IMR-90 (cell line): ENCODE measurements at regions not wholly inside any gene's neighbourhood (a gene's known extent, or its start where the extent isn't known, plus 50 kb on each side); places are given as distances from the start of the nearest gene placed in this dataset.

Experiments
- ATAC-seq: fragments of 200-7000 bp; cut with Tn5 transposase; 2 replicates; pipeline ENCODE4 v1.9.1; 2020; ENCODE audit warnings: low read depth, mild to moderate bottlenecking, moderate library complexity
- BruUV-seq: library from RNA; stranded (reverse); fragments of 400-500 nt; replicated peaks from 2 replicates; lab custom pipeline; 2021; lab: Mats Ljungman, UMichigan
- CTCF ChIA-PET: fragments of 300-600 bp; formaldehyde crosslinking; extraction: SDS; loops from one replicate; lab custom pipeline; 2021; ENCODE audit warnings: antibody characterized with exemption; lab: Yijun Ruan, JAX
- POLR2A ChIA-PET: fragments of 300-600 bp; sonication (Branson Sonifier 250); formaldehyde crosslinking; loops from one replicate; lab custom pipeline; 2022; ENCODE audit warnings: antibody characterized with exemption; ENCODE audit not compliant: unreplicated experiment; lab: Charles Lee
- DNase-seq: peaks from one replicate; pipeline ENCODE4 v3.0.0; 2013
- H2AFZ ChIP-seq: replicated peaks from 2 replicates; pipeline ENCODE3; 2013; ENCODE audit warnings: low read length, mild to moderate bottlenecking; ENCODE audit not compliant: poor library complexity
- H2AK5ac ChIP-seq: 2 replicates; pipeline ENCODE4 v1.6.1; 2013; ENCODE audit warnings: low read depth, low read length, inconsistent platforms
- H2AK9ac ChIP-seq: replicated peaks from 2 replicates; pipeline ENCODE3; 2013; ENCODE audit warnings: mild to moderate bottlenecking, low read depth, low read length, moderate library complexity; ENCODE audit not compliant: poor library complexity
- H2BK120ac ChIP-seq: 2 replicates; pipeline ENCODE4 v1.6.1; 2013; ENCODE audit warnings: low read depth, low read length, inconsistent platforms
- H2BK15ac ChIP-seq: 3 replicates; pipeline ENCODE4 v1.6.1; 2013; ENCODE audit warnings: low read depth, low read length, inconsistent platforms
- H2BK20ac ChIP-seq: 2 replicates; pipeline ENCODE4 v1.6.1; 2013; ENCODE audit warnings: low read depth, mild to moderate bottlenecking, inconsistent platforms, low read length, moderate library complexity
- H2BK5ac ChIP-seq: 2 replicates; pipeline ENCODE4 v1.6.1; 2013; ENCODE audit warnings: mild to moderate bottlenecking, low read depth, low read length, inconsistent platforms; ENCODE audit not compliant: poor library complexity, severe bottlenecking
- H3K14ac ChIP-seq: replicated peaks from 2 replicates; pipeline ENCODE4 v1.6.1; 2013; ENCODE audit warnings: low read depth, low read length, inconsistent platforms
- H3K18ac ChIP-seq: 2 replicates; pipeline ENCODE4 v1.6.1; 2013; ENCODE audit warnings: low read depth, low read length, control low read depth
- H3K23ac ChIP-seq: 2 replicates; pipeline ENCODE4 v1.6.1; 2013; ENCODE audit warnings: low read depth, low read length, inconsistent platforms
- H3K27ac ChIP-seq: 2 replicates; pipeline ENCODE4 v1.5.1; 2013; ENCODE audit warnings: mild to moderate bottlenecking, control low read depth, low read length; ENCODE audit not compliant: insufficient read depth
- H3K27me3 ChIP-seq: 2 replicates; pipeline ENCODE4 v1.6.1; 2013; ENCODE audit warnings: low read length; ENCODE audit not compliant: control insufficient read depth, insufficient read depth
- H3K36me3 ChIP-seq: 2 replicates; pipeline ENCODE4 v1.6.1; 2013; ENCODE audit warnings: low read length, mixed read lengths; ENCODE audit not compliant: control insufficient read depth, insufficient read depth
- H3K4ac ChIP-seq: 2 replicates; pipeline ENCODE4 v1.6.1; 2013; ENCODE audit warnings: low read depth, low read length, inconsistent platforms
- H3K4me1 ChIP-seq: 2 replicates; pipeline ENCODE4 v1.6.1; 2013; ENCODE audit warnings: low read length, mixed read lengths; ENCODE audit not compliant: control insufficient read depth, insufficient read depth
- H3K4me2 ChIP-seq: 2 replicates; pipeline ENCODE4 v1.6.1; 2013; ENCODE audit warnings: low read depth, mild to moderate bottlenecking, control low read depth, low read length, moderate library complexity
- H3K4me3 ChIP-seq: 2 replicates; pipeline ENCODE4 v1.5.1; 2013; ENCODE audit warnings: low read depth, mild to moderate bottlenecking, control low read depth, low read length, moderate library complexity; ENCODE audit not compliant: insufficient read depth
- H3K56ac ChIP-seq: 2 replicates; pipeline ENCODE4 v1.6.1; 2013; ENCODE audit warnings: low read length, inconsistent platforms; ENCODE audit not compliant: insufficient read depth; ENCODE audit errors: extremely low read depth
- H3K79me1 ChIP-seq, 2 experiments: 2 replicates each; pipeline ENCODE4 v1.6.1; 2013; ENCODE audit warnings: low read length in 2 of 2, inconsistent platforms in 1 of 2, low read depth in 1 of 2
- H3K9ac ChIP-seq: 2 replicates; pipeline ENCODE4 v1.6.1; 2013; ENCODE audit warnings: low read depth, low read length, control low read depth
- H3K9me1 ChIP-seq: 2 replicates; pipeline ENCODE4 v1.6.1; 2013; ENCODE audit warnings: low read length, inconsistent platforms; ENCODE audit not compliant: insufficient read depth
- H3K9me3 ChIP-seq: 2 replicates; pipeline ENCODE4 v1.6.1; 2013; ENCODE audit warnings: low read length; ENCODE audit not compliant: control insufficient read depth, insufficient read depth
- H4K20me1 ChIP-seq: 2 replicates; pipeline ENCODE4 v1.6.1; 2013; ENCODE audit warnings: low read length, inconsistent platforms; ENCODE audit not compliant: insufficient read depth
- H4K5ac ChIP-seq: 2 replicates; pipeline ENCODE4 v1.6.1; 2013; ENCODE audit warnings: mild to moderate bottlenecking, low read depth, low read length, control low read depth
- H4K8ac ChIP-seq, 2 experiments: 2 replicates each; pipeline ENCODE4 v1.6.1; 2013; ENCODE audit warnings: low read depth in 2 of 2, low read length in 2 of 2, control low read depth in 1 of 2, inconsistent platforms in 1 of 2
- H4K91ac ChIP-seq: 2 replicates; pipeline ENCODE4 v1.6.1; 2013; ENCODE audit warnings: low read depth, low read length, inconsistent platforms; ENCODE audit not compliant: insufficient read depth
- FOS ChIP-seq: fragments of 150-350 bp; IDR thresholded peaks from 2 replicates; pipeline ENCODE4 v1.6.1; 2016; ENCODE audit warnings: low read depth, low read length
- WGBS, 2 experiments: methylation state at CpG; one replicate each; pipeline versions ENCODE4 v1.1.5 to v1.1.7; 2013; ENCODE audit warnings: missing lambda C conversion rate in 2 of 2; ENCODE audit not compliant: insufficient read length in 1 of 2; ENCODE audit errors: extremely low coverage in 2 of 2; 5-methylcytosine and 5-hydroxymethylcytosine counted together
- dilution Hi-C: fragments of 300-500 bp; cut with HindIII; formaldehyde crosslinking; loops from one replicate; pipeline ENCODE4 v1.14.3; 2018; ENCODE audit warnings: low sequenced_read_pairs; ENCODE audit not compliant: unreplicated experiment
- in situ Hi-C: fragments of 300-500 bp; cut with MboI; formaldehyde crosslinking; loops from 3 replicates; pipeline ENCODE4 v1.14.3; 2019; ENCODE audit warnings: low sequenced_read_pairs, inconsistent platforms, mixed read lengths
- intact Hi-C: fragments of 100-400 bp; cut with micrococcal nuclease; formaldehyde crosslinking; loops from 2 replicates; pipeline ENCODE4 v1.10.0; 2022

GRCh38 chr7:96410126-96410839 is 88.4 kb upstream of the SLC25A13 start:
- Histone ChIP-seq H3K23ac (no peak overlapping the region), H3K4me1 (no peaks in the 10 kb centered on the region), H3K27ac (no peak overlapping the region), H3K9me1 (no peaks in the 10 kb centered on the region), H4K91ac (no peak overlapping the region), H3K18ac (no peak overlapping the region), H3K4me3 (no peak overlapping the region), H3K56ac (no peak overlapping the region), H2BK5ac (no peak overlapping the region), H3K4ac (no peak overlapping the region), H3K14ac (no peak overlapping the region), H2AK5ac (no peak overlapping the region), H3K4me2 (no peak overlapping the region), H3K9me3 (no peaks in the 10 kb centered on the region), H4K20me1 (no peaks in the 10 kb centered on the region), H3K27me3 (peaks cover 3% of the 10 kb centered on the region; the same call in 1 of the 2 replicates), H4K8ac (no peak overlapping the region), H2BK120ac (no peak overlapping the region), H3K9ac (no peak overlapping the region), H3K36me3 (no peaks in the 10 kb centered on the region), H2AK9ac (no peak overlapping the region), H3K79me1 (no peaks in the 10 kb centered on the region), H2BK15ac (no peak overlapping the region), H4K5ac (no peak overlapping the region), H2AFZ (no peak overlapping the region), H2BK20ac (no peak overlapping the region)
- ChIA-PET CTCF (no interaction called here), POLR2A (interaction anchor here (0.5 kb wide), 1 partner anchor 298 kb away, joined by 4 read pairs; no protein-coding TSS in a partner anchor)
- dilution Hi-C loops, result no loop called here
- intact Hi-C loops, result loop anchor here (10.0 kb wide), 1 partner anchor 225 kb away; no protein-coding TSS in a partner anchor
- 20% methylated on average over 1 of the region's 6 CpGs; no CpG with 5 or more reads in 1 of the 2 experiments for WGBS, 2 experiments
- TF ChIP-seq FOS, result no peak
- BruUV-seq, result no TSS peak
- DNase-seq (no peak), ATAC-seq (no peak)
- in situ Hi-C loops, result no loop called here
